Activated CD8-positive, alpha-beta memory T cell treated with anti-CD3 and anti-CD28 coated beads for 48 hours (primary cell): ENCODE measurements at regions not wholly inside any gene's neighbourhood (a gene's known extent, or its start where the extent isn't known, plus 50 kb on each side); places are given as distances from the start of the nearest gene placed in this dataset.

ENCODE experiments used
- DNase-seq, 3 experiments: peaks; one replicate each; pipeline ENCODE4 v3.0.0-alpha.2; 2020; ENCODE audit warnings: low read depth in 2 of 3, low spot score in 2 of 3

GRCh38 chr2:144084114-144084661 lies 435.7 kb downstream of the ZEB2 start:
- no peak for DNase-seq

- DNase-seq, result no peak
Measured at GRCh38 chr2:144083211-144083610, 436.7 kb downstream of the ZEB2 start.

- no peak for DNase-seq
Measured at GRCh38 chr2:144082777-144083176, 437.1 kb downstream of the ZEB2 start.

GRCh38 chr2:144082327-144082726 lies 437.6 kb downstream of the ZEB2 start:
- DNase-seq, result no peak

- DNase-seq, result no peak
Measured at GRCh38 chr2:144081272-144081671, 438.6 kb downstream of the ZEB2 start.

- no peak for DNase-seq
Measured at GRCh38 chr2:144079803-144080202, 440.1 kb downstream of the ZEB2 start.

GRCh38 chr2:144078802-144079724 lies 440.9 kb downstream of the ZEB2 start:
- no peak for DNase-seq

- no peak for DNase-seq
Measured at GRCh38 chr2:144078106-144078505, 441.8 kb downstream of the ZEB2 start.

GRCh38 chr2:144074450-144074849 lies 445.5 kb downstream of the ZEB2 start:
- no peak for DNase-seq

GRCh38 chr2:144071461-144071860 lies 448.5 kb downstream of the ZEB2 start:
- DNase-seq, result no peak

- no peak for DNase-seq
Measured at GRCh38 chr2:144067506-144067905, 452.4 kb downstream of the ZEB2 start.

GRCh38 chr2:144063602-144064001 lies 456.3 kb downstream of the ZEB2 start:
- DNase-seq, result no peak

- DNase-seq, result no peak
Measured at GRCh38 chr2:144054911-144055310, 465.0 kb downstream of the ZEB2 start.

- no peak for DNase-seq
Measured at GRCh38 chr2:144052083-144052482, 467.8 kb downstream of the ZEB2 start.

- no peak for DNase-seq
Measured at GRCh38 chr2:144049137-144049536, 470.8 kb downstream of the ZEB2 start.

- no peak for DNase-seq
Measured at GRCh38 chr2:144048631-144049060, 471.3 kb downstream of the ZEB2 start.

- no peak for DNase-seq
Measured at GRCh38 chr2:144042751-144043150, 477.2 kb downstream of the ZEB2 start.

GRCh38 chr2:144041612-144042011 lies 478.3 kb downstream of the ZEB2 start:
- no peak for DNase-seq

GRCh38 chr2:144040834-144041233 lies 479.1 kb downstream of the ZEB2 start:
- DNase-seq, result no peak

- DNase-seq, result no peak
Measured at GRCh38 chr2:144032566-144032965, 487.4 kb downstream of the ZEB2 start.

- no peak for DNase-seq
Measured at GRCh38 chr2:144030791-144031190, 489.1 kb downstream of the ZEB2 start.

- no peak for DNase-seq
Measured at GRCh38 chr2:144027593-144027992, 492.3 kb downstream of the ZEB2 start.

- no peak for DNase-seq
Measured at GRCh38 chr2:144026753-144027152, 493.2 kb downstream of the ZEB2 start.
